HEK293 (cell line): ENCODE measurements at regions not wholly inside any gene's neighbourhood (a gene's known extent, or its start where the extent isn't known, plus 50 kb on each side); places are given as distances from the start of the nearest gene placed in this dataset.
"Not testable (repeated sequence)": the region's sequence is repeated elsewhere in the genome, so short reads cannot be mapped to it uniquely, and the experiment has no call there.

Experiments
- CTCF ChIA-PET: fragments of 350-600 bp; formaldehyde crosslinking; extraction: SDS; loops from one replicate; lab custom pipeline; 2021; ENCODE audit warnings: antibody characterized with exemption; lab: Yijun Ruan, JAX
- POLR2A ChIA-PET: fragments of 300-600 bp; formaldehyde crosslinking; extraction: SDS; loops from one replicate; lab custom pipeline; 2020; ENCODE audit warnings: antibody characterized with exemption, inconsistent platforms; lab: Yijun Ruan, JAX
- H3K27ac ChIP-seq: fragments of 200-500 bp; sonication (Bioruptor generic); 2 replicates; pipeline ENCODE4 v1.5.1; 2014; ENCODE audit warnings: low read depth, low read length, control low read depth, inconsistent platforms; ENCODE audit errors: extremely low read depth
- H3K36me3 ChIP-seq, 2 experiments: fragments of 200-500 bp in 1 of 2; sonication (Bioruptor generic) in 1 of 2; 1 replicate in 1 of 2; 2 replicates in 1 of 2; pipeline ENCODE4 v1.5.1; 2014 to 2017; ENCODE audit warnings: inconsistent platforms in 2 of 2, low read length in 2 of 2; ENCODE audit not compliant: control insufficient read depth in 2 of 2, insufficient read depth in 1 of 2
- H3K4me1 ChIP-seq: fragments of 200-500 bp; sonication (Bioruptor generic); 2 replicates; pipeline ENCODE4 v1.5.1; 2014; ENCODE audit warnings: mild to moderate bottlenecking, low read length, inconsistent platforms; ENCODE audit not compliant: control insufficient read depth, insufficient read depth
- H3K4me3 ChIP-seq: 2 replicates; pipeline ENCODE4 v1.5.1; 2011; ENCODE audit warnings: low read depth, mild to moderate bottlenecking, control low read depth, low read length, moderate library complexity
- H3K9me3 ChIP-seq: fragments of 200-500 bp; sonication (Bioruptor generic); 2 replicates; pipeline ENCODE4 v1.5.1; 2014; ENCODE audit warnings: low read depth, low read length, inconsistent platforms; ENCODE audit not compliant: control insufficient read depth, insufficient read depth
- KLF7 ChIP-seq: fragments of 450-650 bp; formaldehyde crosslinking; IDR thresholded peaks from 2 replicates; pipeline ENCODE4 v1.5.1; 2016; ENCODE audit warnings: missing biosample characterization, missing genetic modification characterization, borderline replicate concordance
- ZBTB8A ChIP-seq: fragments of 450-650 bp; formaldehyde crosslinking; IDR thresholded peaks from 2 replicates; pipeline ENCODE4 v1.5.1; 2016; ENCODE audit warnings: missing biosample characterization, missing genetic modification characterization
- ZEB2 ChIP-seq: fragments of 450-650 bp; formaldehyde crosslinking; IDR thresholded peaks from 2 replicates; pipeline ENCODE4 v1.5.1; 2016; ENCODE audit warnings: missing biosample characterization, missing genetic modification characterization
- ZNF10 ChIP-seq: fragments of 450-650 bp; formaldehyde crosslinking; IDR thresholded peaks from 2 replicates; pipeline ENCODE4 v1.5.1; 2017; ENCODE audit warnings: missing biosample characterization, missing genetic modification characterization
- ZNF16 ChIP-seq: fragments of 450-650 bp; formaldehyde crosslinking; IDR thresholded peaks from 2 replicates; pipeline ENCODE4 v1.5.1; 2016; ENCODE audit warnings: low read depth, missing biosample characterization, missing genetic modification characterization
- ZNF433 ChIP-seq: fragments of 450-650 bp; formaldehyde crosslinking; IDR thresholded peaks from 2 replicates; pipeline ENCODE4 v1.5.1; 2016; ENCODE audit warnings: missing biosample characterization, missing genetic modification characterization, low read depth
- ZNF510 ChIP-seq: fragments of 450-650 bp; formaldehyde crosslinking; IDR thresholded peaks from 2 replicates; pipeline ENCODE4 v1.5.1; 2018; ENCODE audit warnings: mild to moderate bottlenecking, missing genetic modification characterization, missing biosample characterization; ENCODE audit not compliant: insufficient replicate concordance
- ZNF654 ChIP-seq: fragments of 450-650 bp; formaldehyde crosslinking; IDR thresholded peaks from 2 replicates; pipeline ENCODE4 v1.5.1; 2016; ENCODE audit warnings: low read depth, missing biosample characterization, missing genetic modification characterization
- ZNF768 ChIP-seq: fragments of 450-650 bp; formaldehyde crosslinking; IDR thresholded peaks from 2 replicates; pipeline ENCODE4 v1.5.1; 2018; ENCODE audit warnings: missing biosample characterization, mild to moderate bottlenecking, missing genetic modification characterization
- ZNF785 ChIP-seq: fragments of 450-650 bp; formaldehyde crosslinking; IDR thresholded peaks from 2 replicates; pipeline ENCODE4 v1.5.1; 2016; ENCODE audit warnings: missing biosample characterization, missing genetic modification characterization
- ZNF792 ChIP-seq: fragments of 450-650 bp; formaldehyde crosslinking; IDR thresholded peaks from 2 replicates; pipeline ENCODE4 v1.5.1; 2016; ENCODE audit warnings: missing biosample characterization, missing genetic modification characterization
- TF ChIP-seq, protein P1 (sequence below): fragments of 450-650 bp; formaldehyde crosslinking; IDR thresholded peaks from 2 replicates; pipeline ENCODE4 v1.5.1; 2017; ENCODE audit warnings: missing biosample characterization, mild to moderate bottlenecking, missing genetic modification characterization, moderate library complexity
- TF ChIP-seq, protein P2 (sequence below): fragments of 450-650 bp; formaldehyde crosslinking; IDR thresholded peaks from 2 replicates; pipeline ENCODE4 v1.5.1; 2017; ENCODE audit warnings: missing biosample characterization, missing genetic modification characterization
- TF ChIP-seq, protein P3 (sequence below): fragments of 450-650 bp; formaldehyde crosslinking; IDR thresholded peaks from 2 replicates; pipeline ENCODE4 v1.5.1; 2016; ENCODE audit warnings: missing biosample characterization, missing genetic modification characterization
- TF ChIP-seq, protein P4 (sequence below): fragments of 450-650 bp; formaldehyde crosslinking; optimal IDR thresholded peaks from 2 replicates; pipeline ENCODE3; 2016; ENCODE audit warnings: missing biosample characterization, mild to moderate bottlenecking, missing genetic modification characterization

DNA sequence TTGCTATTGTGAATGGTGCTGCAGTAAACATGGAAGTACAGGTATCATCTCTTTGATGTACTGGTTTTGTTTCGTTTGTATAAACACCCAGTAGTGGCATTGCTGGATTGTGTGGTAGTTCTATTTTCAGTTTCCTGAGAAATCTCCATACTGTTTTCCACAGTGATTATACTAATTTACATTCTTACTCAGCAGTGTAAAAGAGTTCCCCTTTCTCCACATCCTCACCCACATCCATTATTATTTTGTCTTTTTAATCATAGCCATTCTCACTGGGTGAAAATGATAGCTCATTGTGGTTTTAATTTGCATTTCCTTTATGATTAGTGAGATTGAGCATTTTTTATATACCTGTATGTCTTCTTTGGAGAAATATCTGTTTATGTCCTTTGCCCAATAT lies 62.3 kb upstream of the PARP4 start:
- POLR2A ChIA-PET = no interaction called here
- no peaks in the 10 kb centered on the region for H3K36me3 ChIP-seq
- TF ChIP-seq ZNF510 = no peak
- no peak for TF ChIP-seq ZNF433
- no peak for TF ChIP-seq ZEB2 (tag by site-specific recombination)
- TF ChIP-seq, protein P1, sequence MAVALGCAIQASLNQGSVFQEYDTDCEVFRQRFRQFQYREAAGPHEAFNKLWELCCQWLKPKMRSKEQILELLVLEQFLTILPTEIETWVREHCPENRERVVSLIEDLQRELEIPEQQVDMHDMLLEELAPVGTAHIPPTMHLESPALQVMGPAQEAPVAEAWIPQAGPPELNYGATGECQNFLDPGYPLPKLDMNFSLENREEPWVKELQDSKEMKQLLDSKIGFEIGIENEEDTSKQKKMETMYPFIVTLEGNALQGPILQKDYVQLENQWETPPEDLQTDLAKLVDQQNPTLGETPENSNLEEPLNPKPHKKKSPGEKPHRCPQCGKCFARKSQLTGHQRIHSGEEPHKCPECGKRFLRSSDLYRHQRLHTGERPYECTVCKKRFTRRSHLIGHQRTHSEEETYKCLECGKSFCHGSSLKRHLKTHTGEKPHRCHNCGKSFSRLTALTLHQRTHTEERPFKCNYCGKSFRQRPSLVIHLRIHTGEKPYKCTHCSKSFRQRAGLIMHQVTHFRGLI = no peak
- TF ChIP-seq ZBTB8A (tag by site-specific recombination) = no peak
- TF ChIP-seq, protein P2, sequence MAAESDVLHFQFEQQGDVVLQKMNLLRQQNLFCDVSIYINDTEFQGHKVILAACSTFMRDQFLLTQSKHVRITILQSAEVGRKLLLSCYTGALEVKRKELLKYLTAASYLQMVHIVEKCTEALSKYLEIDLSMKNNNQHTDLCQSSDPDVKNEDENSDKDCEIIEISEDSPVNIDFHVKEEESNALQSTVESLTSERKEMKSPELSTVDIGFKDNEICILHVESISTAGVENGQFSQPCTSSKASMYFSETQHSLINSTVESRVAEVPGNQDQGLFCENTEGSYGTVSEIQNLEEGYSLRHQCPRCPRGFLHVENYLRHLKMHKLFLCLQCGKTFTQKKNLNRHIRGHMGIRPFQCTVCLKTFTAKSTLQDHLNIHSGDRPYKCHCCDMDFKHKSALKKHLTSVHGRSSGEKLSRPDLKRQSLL (tag by site-specific recombination) = no peak
- TF ChIP-seq, protein P3, sequence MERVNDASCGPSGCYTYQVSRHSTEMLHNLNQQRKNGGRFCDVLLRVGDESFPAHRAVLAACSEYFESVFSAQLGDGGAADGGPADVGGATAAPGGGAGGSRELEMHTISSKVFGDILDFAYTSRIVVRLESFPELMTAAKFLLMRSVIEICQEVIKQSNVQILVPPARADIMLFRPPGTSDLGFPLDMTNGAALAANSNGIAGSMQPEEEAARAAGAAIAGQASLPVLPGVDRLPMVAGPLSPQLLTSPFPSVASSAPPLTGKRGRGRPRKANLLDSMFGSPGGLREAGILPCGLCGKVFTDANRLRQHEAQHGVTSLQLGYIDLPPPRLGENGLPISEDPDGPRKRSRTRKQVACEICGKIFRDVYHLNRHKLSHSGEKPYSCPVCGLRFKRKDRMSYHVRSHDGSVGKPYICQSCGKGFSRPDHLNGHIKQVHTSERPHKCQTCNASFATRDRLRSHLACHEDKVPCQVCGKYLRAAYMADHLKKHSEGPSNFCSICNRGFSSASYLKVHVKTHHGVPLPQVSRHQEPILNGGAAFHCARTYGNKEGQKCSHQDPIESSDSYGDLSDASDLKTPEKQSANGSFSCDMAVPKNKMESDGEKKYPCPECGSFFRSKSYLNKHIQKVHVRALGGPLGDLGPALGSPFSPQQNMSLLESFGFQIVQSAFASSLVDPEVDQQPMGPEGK (tag by site-specific recombination) = no peak
- TF ChIP-seq ZNF792 (tag by site-specific recombination) = no peak
- TF ChIP-seq ZNF10 = no peak
- TF ChIP-seq, protein P4, sequence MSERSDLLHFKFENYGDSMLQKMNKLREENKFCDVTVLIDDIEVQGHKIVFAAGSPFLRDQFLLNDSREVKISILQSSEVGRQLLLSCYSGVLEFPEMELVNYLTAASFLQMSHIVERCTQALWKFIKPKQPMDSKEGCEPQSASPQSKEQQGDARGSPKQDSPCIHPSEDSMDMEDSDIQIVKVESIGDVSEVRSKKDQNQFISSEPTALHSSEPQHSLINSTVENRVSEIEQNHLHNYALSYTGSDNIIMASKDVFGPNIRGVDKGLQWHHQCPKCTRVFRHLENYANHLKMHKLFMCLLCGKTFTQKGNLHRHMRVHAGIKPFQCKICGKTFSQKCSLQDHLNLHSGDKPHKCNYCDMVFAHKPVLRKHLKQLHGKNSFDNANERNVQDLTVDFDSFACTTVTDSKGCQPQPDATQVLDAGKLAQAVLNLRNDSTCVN = no peak
- no peak for TF ChIP-seq ZNF16 (tag by site-specific recombination)
- no peak for TF ChIP-seq KLF7
- TF ChIP-seq ZNF785 = no peak
- TF ChIP-seq ZNF768 (tag by site-specific recombination) = no peak
- CTCF ChIA-PET = no interaction called here
- H3K27ac ChIP-seq = no peak overlapping the region
- no peaks in the 10 kb centered on the region for H3K4me1 ChIP-seq
- H3K4me3 ChIP-seq = no peak overlapping the region
- no peaks in the 10 kb centered on the region for H3K9me3 ChIP-seq

DNA sequence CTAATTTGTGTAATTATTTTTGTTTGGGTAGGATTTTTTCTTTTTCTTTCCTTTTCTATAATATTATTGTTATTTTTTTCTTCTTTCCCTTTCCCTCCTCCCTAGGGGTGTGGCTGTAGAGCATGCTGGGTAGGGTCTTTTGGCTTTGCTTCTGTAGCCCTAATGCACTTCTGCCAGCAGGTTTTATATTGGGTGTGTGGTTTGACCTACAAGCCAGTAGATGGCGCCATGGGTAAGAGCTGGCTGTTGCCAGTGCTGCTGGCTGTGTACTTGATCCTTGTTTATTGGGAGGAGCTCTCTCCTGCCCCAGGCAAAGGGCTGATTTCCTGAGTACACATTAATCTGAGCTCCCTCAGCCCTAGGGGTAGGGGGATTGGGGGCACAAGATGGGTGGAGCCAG lies 67.7 kb upstream of the PARP4 start:
- peak; percentile 46 for TF ChIP-seq ZNF654 (tag by site-specific recombination)
- H3K4me1 ChIP-seq, H3K36me3 ChIP-seq, H3K27ac ChIP-seq, POLR2A ChIA-PET, H3K9me3 ChIP-seq, H3K4me3 ChIP-seq: not testable (repeated sequence)
- CTCF ChIA-PET = interaction anchor here (0.6 to 1.4 kb wide), 8 partner anchors 11 to 665 kb away, joined by 3 to 4 read pairs (median 3); no protein-coding TSS in a partner anchor

DNA sequence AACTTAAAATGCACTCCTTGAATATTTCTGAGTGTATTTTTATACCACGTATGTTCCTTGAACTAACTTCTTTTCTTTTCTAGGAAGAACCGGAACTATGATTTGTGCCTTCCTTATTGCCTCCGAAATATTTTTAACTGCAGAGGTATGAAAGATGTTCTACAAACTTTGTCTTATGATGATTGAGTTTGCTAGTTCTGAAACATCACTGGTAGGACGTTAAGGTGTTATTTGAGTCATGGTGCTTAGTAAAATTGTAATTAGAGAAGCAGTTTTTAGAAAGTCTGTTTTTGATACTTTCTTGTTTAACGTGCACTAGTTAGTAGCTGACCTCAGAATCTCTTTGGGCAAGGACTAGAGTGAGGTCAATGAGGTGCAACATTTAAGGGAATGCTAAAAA lies 69.0 kb upstream of the PARP4 start:
- H3K36me3 ChIP-seq, H3K27ac ChIP-seq, POLR2A ChIA-PET, H3K4me1 ChIP-seq, H3K9me3 ChIP-seq, H3K4me3 ChIP-seq: not testable (repeated sequence)
- CTCF ChIA-PET = interaction anchor here (0.6 kb wide), 3 partner anchors 82 to 144 kb away, joined by 3 to 5 read pairs (median 3); no protein-coding TSS in a partner anchor
